GM12878 (cell line): ENCODE measurements at regions not wholly inside any gene's neighbourhood (a gene's known extent, or its start where the extent isn't known, plus 50 kb on each side); places are given as distances from the start of the nearest gene placed in this dataset.

ENCODE experiments used
- ATAC-seq: fragments of 200-7000 bp; cut with Tn5 transposase; 3 replicates; pipeline ENCODE4 v1.9.1; 2020; ENCODE audit warnings: mild to moderate bottlenecking, moderate library complexity
- BruUV-seq: library from RNA; stranded (reverse); fragments of 400-500 nt; replicated peaks from 2 replicates; lab custom pipeline; 2021; lab: Mats Ljungman, UMichigan
- CTCF ChIA-PET: fragments of 300-600 bp; sonication (Branson Sonifier 250); formaldehyde crosslinking; extraction: SDS; loops from one replicate; lab custom pipeline; 2021; ENCODE audit warnings: inconsistent platforms; lab: Yijun Ruan, JAX
- POLR2A ChIA-PET: fragments of 350-600 bp; formaldehyde crosslinking; extraction: SDS; loops from one replicate; lab custom pipeline; 2021; ENCODE audit warnings: inconsistent platforms; lab: Charles Lee
- RAD21 ChIA-PET: fragments of 300-600 bp; sonication (Branson Sonifier 250); formaldehyde crosslinking; loops from one replicate; lab custom pipeline; 2023; ENCODE audit warnings: antibody characterized with exemption; ENCODE audit not compliant: unreplicated experiment; lab: Charles Lee
- SMC1A ChIA-PET: fragments of 300-600 bp; sonication (Branson Sonifier 250); formaldehyde crosslinking; loops from one replicate; lab custom pipeline; 2023; ENCODE audit not compliant: unreplicated experiment, uncharacterized antibody; lab: Charles Lee
- DNase-seq: peaks from one replicate; pipeline ENCODE4 v3.0.0-alpha.2; 2011; ENCODE audit warnings: low read depth, low spot score
- FAIRE-seq: peaks from 3 replicates; lab custom pipeline; 2011; peaks lifted over from hg19 to GRCh38; lab: Jason Lieb, UNC
- H2AFZ ChIP-seq: 2 replicates; pipeline ENCODE4 v1.6.0; 2011; ENCODE audit warnings: low read depth, low read length, control low read depth; ENCODE audit not compliant: control insufficient read depth
- H3K27ac ChIP-seq: 2 replicates; pipeline ENCODE4 v1.5.1; 2011; ENCODE audit warnings: control low read depth; ENCODE audit not compliant: control insufficient read depth, insufficient read depth
- H3K27me3 ChIP-seq, 2 experiments: replicated peaks in 1 of 2; 2 replicates each; pipeline versions ENCODE4 v1.6.0 to v1.6.1; 2011; ENCODE audit warnings: low read length in 1 of 2; ENCODE audit not compliant: control insufficient read depth in 2 of 2, insufficient read depth in 2 of 2
- H3K36me3 ChIP-seq, 2 experiments: 2 replicates each; pipeline ENCODE4 v1.5.1; 2011; ENCODE audit warnings: low read length in 1 of 2; ENCODE audit not compliant: control insufficient read depth in 2 of 2, insufficient read depth in 2 of 2
- H3K4me1 ChIP-seq: 2 replicates; pipeline ENCODE4 v1.6.1; 2011; ENCODE audit warnings: mild to moderate bottlenecking, low read length, moderate library complexity, mixed read lengths; ENCODE audit not compliant: control insufficient read depth, insufficient read depth
- H3K4me2 ChIP-seq: 2 replicates; pipeline ENCODE4 v1.6.0; 2011; ENCODE audit warnings: control low read depth; ENCODE audit not compliant: control insufficient read depth, insufficient read depth
- H3K4me3 ChIP-seq: fragments of 200-600 bp; sonication (generic); 2 replicates; pipeline ENCODE4 v1.5.1; 2016
- H3K79me2 ChIP-seq: 2 replicates; pipeline ENCODE4 v1.6.0; 2011; ENCODE audit warnings: low read length; ENCODE audit not compliant: control insufficient read depth, insufficient read depth
- H3K9ac ChIP-seq: 2 replicates; pipeline ENCODE4 v1.8.0; 2011; ENCODE audit warnings: low read length, control low read depth, mixed read lengths; ENCODE audit not compliant: control insufficient read depth, insufficient read depth
- H3K9me3 ChIP-seq: replicated peaks from 3 replicates; pipeline ENCODE4 v1.5.1; 2011; ENCODE audit warnings: mild to moderate bottlenecking, low read length; ENCODE audit not compliant: control insufficient read depth, insufficient read depth
- H4K20me1 ChIP-seq: 2 replicates; pipeline ENCODE4 v1.6.0; 2011; ENCODE audit not compliant: control insufficient read depth, insufficient read depth
- BMI1 ChIP-seq: fragments of 450-650 bp; IDR thresholded peaks from 2 replicates; pipeline ENCODE4 v1.6.1; 2016; ENCODE audit warnings: mild to moderate bottlenecking, moderate library complexity, borderline replicate concordance
- CBX5 ChIP-seq: sonication (generic); IDR thresholded peaks from 2 replicates; pipeline ENCODE4 v1.6.1; 2016; ENCODE audit warnings: low read depth, moderate library complexity, mild to moderate bottlenecking, inconsistent platforms
- PML ChIP-seq: IDR thresholded peaks from 2 replicates; pipeline ENCODE4 v1.6.1; 2012; ENCODE audit warnings: low read length, inconsistent platforms
- SMAD1 ChIP-seq: fragments of 450-650 bp; IDR thresholded peaks from 2 replicates; pipeline ENCODE4 v1.6.1; 2018; ENCODE audit warnings: mild to moderate bottlenecking, low read depth; ENCODE audit not compliant: partially characterized antibody
- SMC3 ChIP-seq: IDR thresholded peaks from 2 replicates; pipeline ENCODE4 v1.6.1; 2011; ENCODE audit warnings: low read length, improper control_type of control experiment, borderline replicate concordance
- TAF1 ChIP-seq: IDR thresholded peaks from 2 replicates; pipeline ENCODE4 v1.6.1; 2011; ENCODE audit warnings: mild to moderate bottlenecking, low read depth, low read length, borderline replicate concordance
- WGBS: methylation state at CpG from one replicate; pipeline ENCODE4 v1.1.6; 2016; ENCODE audit warnings: low lambda C conversion rate; ENCODE audit not compliant: insufficient replicate concordance, insufficient coverage; ENCODE audit errors: missing lambda C conversion rate; 5-methylcytosine and 5-hydroxymethylcytosine counted together
- in situ Hi-C: fragments of 300-500 bp; cut with MboI; formaldehyde crosslinking; loops from 9 replicates; pipeline ENCODE4 v1.14.3; 2018; ENCODE audit warnings: mixed read lengths
- intact Hi-C: fragments of 100-400 bp; cut with micrococcal nuclease; formaldehyde crosslinking; loops from one replicate; pipeline ENCODE4 v1.14.2; 2022; ENCODE audit not compliant: unreplicated experiment
- TF ChIP-seq, protein P1 (sequence below): fragments of 450-650 bp; IDR thresholded peaks from 2 replicates; pipeline ENCODE4 v1.6.1; 2018; ENCODE audit warnings: mild to moderate bottlenecking, low read depth, moderate library complexity; ENCODE audit not compliant: partially characterized antibody

DNA sequence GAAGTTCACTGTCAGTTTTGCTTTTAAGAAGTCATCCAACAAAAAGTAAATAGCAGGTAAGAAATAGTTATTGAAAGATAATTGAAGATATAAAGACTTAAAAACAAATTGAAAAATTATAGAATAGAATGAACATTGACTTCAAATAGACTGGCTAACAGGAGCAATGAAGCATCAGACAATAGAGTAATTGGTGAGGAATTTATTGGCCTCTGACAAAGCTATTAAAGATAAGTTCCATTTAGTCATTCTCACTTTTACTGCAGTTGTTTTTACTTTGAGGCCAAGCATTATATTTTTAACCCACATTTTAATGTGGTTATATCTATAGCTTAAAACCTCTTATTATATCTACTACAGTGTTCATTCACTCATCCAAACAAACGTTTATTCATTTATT, 228.8 kb upstream of the ADGRL2 start:
- Histone ChIP-seq H4K20me1 (no peaks in the 10 kb centered on the region), H3K4me2 (no peak overlapping the region), H2AFZ (no peak overlapping the region), H3K9me3 (no peaks in the 10 kb centered on the region), H3K27me3 (no peaks in the 10 kb centered on the region), H3K27ac (no peak overlapping the region), H3K4me3 (no peak overlapping the region), H3K79me2 (no peaks in the 10 kb centered on the region), H3K36me3 (no peaks in the 10 kb centered on the region), H3K9ac (no peak overlapping the region), H3K4me1 (no peaks in the 10 kb centered on the region)
- no TSS peak for BruUV-seq
- intact Hi-C loops (no loop called here), in situ Hi-C loops (no loop called here)
- ATAC-seq (no peak), FAIRE-seq (no peak), DNase-seq (no peak)
- ChIA-PET CTCF (interaction anchor here (0.8 to 2.2 kb wide), 4 partner anchors 22 to 187 kb away, joined by 3 to 5 read pairs (median 4); no protein-coding TSS in a partner anchor), RAD21 (interaction anchor here (0.8 to 2.0 kb wide), 2 partner anchors 21 to 189 kb away, joined by 3 to 9 read pairs; no protein-coding TSS in a partner anchor), POLR2A (interaction anchor here (0.5 to 0.9 kb wide), 2 partner anchors 21 to 30 kb away, joined by 4 to 5 read pairs; no protein-coding TSS in a partner anchor), SMC1A (interaction anchor here (0.8 to 4.7 kb wide), 9 partner anchors 10 to 189 kb away, joined by 3 to 28 read pairs (median 5); no protein-coding TSS in a partner anchor)
- 5% methylated on average over 1 of the region's 1 CpG for WGBS
- TF ChIP-seq CBX5: no peak
- no peak for TF ChIP-seq SMAD1
- TF ChIP-seq SMC3: no peak
- TF ChIP-seq, protein P1, sequence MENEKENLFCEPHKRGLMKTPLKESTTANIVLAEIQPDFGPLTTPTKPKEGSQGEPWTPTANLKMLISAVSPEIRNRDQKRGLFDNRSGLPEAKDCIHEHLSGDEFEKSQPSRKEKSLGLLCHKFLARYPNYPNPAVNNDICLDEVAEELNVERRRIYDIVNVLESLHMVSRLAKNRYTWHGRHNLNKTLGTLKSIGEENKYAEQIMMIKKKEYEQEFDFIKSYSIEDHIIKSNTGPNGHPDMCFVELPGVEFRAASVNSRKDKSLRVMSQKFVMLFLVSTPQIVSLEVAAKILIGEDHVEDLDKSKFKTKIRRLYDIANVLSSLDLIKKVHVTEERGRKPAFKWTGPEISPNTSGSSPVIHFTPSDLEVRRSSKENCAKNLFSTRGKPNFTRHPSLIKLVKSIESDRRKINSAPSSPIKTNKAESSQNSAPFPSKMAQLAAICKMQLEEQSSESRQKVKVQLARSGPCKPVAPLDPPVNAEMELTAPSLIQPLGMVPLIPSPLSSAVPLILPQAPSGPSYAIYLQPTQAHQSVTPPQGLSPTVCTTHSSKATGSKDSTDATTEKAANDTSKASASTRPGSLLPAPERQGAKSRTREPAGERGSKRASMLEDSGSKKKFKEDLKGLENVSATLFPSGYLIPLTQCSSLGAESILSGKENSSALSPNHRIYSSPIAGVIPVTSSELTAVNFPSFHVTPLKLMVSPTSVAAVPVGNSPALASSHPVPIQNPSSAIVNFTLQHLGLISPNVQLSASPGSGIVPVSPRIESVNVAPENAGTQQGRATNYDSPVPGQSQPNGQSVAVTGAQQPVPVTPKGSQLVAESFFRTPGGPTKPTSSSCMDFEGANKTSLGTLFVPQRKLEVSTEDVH: no peak
- TF ChIP-seq BMI1: no peak
- no peak for TF ChIP-seq TAF1
- TF ChIP-seq PML: no peak
